22Rv1 (cell line): ENCODE measurements at regions not wholly inside any gene's neighbourhood (a gene's known extent, or its start where the extent isn't known, plus 50 kb on each side); places are given as distances from the start of the nearest gene placed in this dataset.

Experiments used
- CTCF ChIP-seq: fragments of 450-650 bp; IDR thresholded peaks from 2 replicates; pipeline ENCODE4 v1.5.1; 2017; ENCODE audit warnings: mild to moderate bottlenecking
- ZFX ChIP-seq: fragments of 450-650 bp; IDR thresholded peaks from 2 replicates; pipeline ENCODE4 v1.6.1; 2017; ENCODE audit warnings: antibody characterized with exemption, borderline replicate concordance

GRCh38 chr5:174607916-174608315 is 116.5 kb upstream of the MSX2 start:
- TF ChIP-seq CTCF (no peak), ZFX (no peak)
